SH-SY5Y (cell line): ENCODE measurements at regions not wholly inside any gene's neighbourhood (a gene's known extent, or its start where the extent isn't known, plus 50 kb on each side); places are given as distances from the start of the nearest gene placed in this dataset.

Source experiments
- GATA2 ChIP-seq: IDR thresholded peaks from 2 replicates; pipeline ENCODE4 v1.6.1; 2011; ENCODE audit warnings: mild to moderate bottlenecking, low read depth, low read length
- GATA3 ChIP-seq: IDR thresholded peaks from 2 replicates; pipeline ENCODE4 v1.6.1; 2011; ENCODE audit warnings: low read depth, mild to moderate bottlenecking, low read length, moderate library complexity

GRCh38 chr12:59294221-59294620 lies 301.6 kb upstream of the SLC16A7 start:
- TF ChIP-seq GATA2 (no peak), GATA3 (no peak)
